Astrocyte (in vitro differentiated cells and primary cell): ENCODE measurements at regions not wholly inside any gene's neighbourhood (a gene's known extent, or its start where the extent isn't known, plus 50 kb on each side); places are given as distances from the start of the nearest gene placed in this dataset.

Experiments used
- DNase-seq: peaks from one replicate; pipeline ENCODE4 v3.0.0-alpha.2; 2010; ENCODE audit warnings: low read depth
- FAIRE-seq: peaks from 2 replicates; lab custom pipeline; 2011; peaks lifted over from hg19 to GRCh38; lab: Jason Lieb, UNC
- H2AFZ ChIP-seq: 2 replicates; pipeline ENCODE4 v1.6.0; 2012; ENCODE audit warnings: low read depth, low read length, inconsistent platforms
- H3K27ac ChIP-seq: 2 replicates; pipeline ENCODE4 v1.5.1; 2011; ENCODE audit warnings: low read depth, low read length, inconsistent platforms
- H3K27me3 ChIP-seq: 2 replicates; pipeline ENCODE4 v1.6.0; 2011; ENCODE audit warnings: low read length, inconsistent platforms; ENCODE audit not compliant: insufficient read depth
- H3K36me3 ChIP-seq: 2 replicates; pipeline ENCODE4 v1.5.1; 2011; ENCODE audit warnings: low read length, inconsistent platforms; ENCODE audit not compliant: insufficient read depth
- H3K4me1 ChIP-seq: 2 replicates; pipeline ENCODE4 v1.5.1; 2011; ENCODE audit warnings: low read length, inconsistent platforms; ENCODE audit not compliant: insufficient read depth
- H3K4me2 ChIP-seq: 2 replicates; pipeline ENCODE4 v1.6.0; 2012; ENCODE audit warnings: low read length, inconsistent platforms
- H3K4me3 ChIP-seq: 2 replicates; pipeline ENCODE4 v1.5.1; 2011; ENCODE audit warnings: low read depth, mild to moderate bottlenecking, low read length, inconsistent platforms; ENCODE audit not compliant: insufficient read depth
- H3K79me2 ChIP-seq: 2 replicates; pipeline ENCODE4 v1.6.0; 2012; ENCODE audit warnings: mild to moderate bottlenecking, low read length, inconsistent platforms; ENCODE audit not compliant: insufficient read depth
- H3K9ac ChIP-seq: 2 replicates; pipeline ENCODE4 v1.6.0; 2012; ENCODE audit warnings: mild to moderate bottlenecking, low read length, inconsistent platforms
- H3K9me3 ChIP-seq: 2 replicates; pipeline ENCODE4 v1.5.1; 2012; ENCODE audit warnings: low read depth, mild to moderate bottlenecking, low read length, inconsistent platforms; ENCODE audit not compliant: insufficient read depth
- H4K20me1 ChIP-seq: 2 replicates; pipeline ENCODE4 v1.6.0; 2012; ENCODE audit warnings: low read length, inconsistent platforms; ENCODE audit not compliant: insufficient read depth
- H3K27ac Mint-ChIP-seq: one replicate; pipeline ENCODE4 v1.8.0; 2021; ENCODE audit warnings: mild to moderate bottlenecking, mixed read lengths; ENCODE audit not compliant: unreplicated experiment
- H3K27me3 Mint-ChIP-seq: one replicate; pipeline ENCODE4 v1.8.0; 2021; ENCODE audit warnings: low read depth, mixed read lengths; ENCODE audit not compliant: unreplicated experiment
- H3K36me3 Mint-ChIP-seq: one replicate; pipeline ENCODE4 v1.8.0; 2021; ENCODE audit warnings: low read depth, mixed read lengths; ENCODE audit not compliant: unreplicated experiment
- H3K4me1 Mint-ChIP-seq: one replicate; pipeline ENCODE4 v1.8.0; 2021; ENCODE audit warnings: low read depth, mixed read lengths; ENCODE audit not compliant: unreplicated experiment
- H3K4me3 Mint-ChIP-seq: one replicate; pipeline ENCODE4 v1.8.0; 2021; ENCODE audit warnings: mild to moderate bottlenecking, moderate library complexity, mixed read lengths; ENCODE audit not compliant: unreplicated experiment
- H3K9me3 Mint-ChIP-seq: one replicate; pipeline ENCODE4 v1.8.0; 2021; ENCODE audit warnings: mild to moderate bottlenecking, mixed read lengths; ENCODE audit not compliant: unreplicated experiment
- CTCF ChIP-seq: IDR thresholded peaks from 2 replicates; pipeline ENCODE4 v1.5.1; 2011; ENCODE audit warnings: low read depth, mild to moderate bottlenecking, inconsistent platforms, low read length, moderate library complexity; ENCODE audit not compliant: insufficient read depth
- EZH2 ChIP-seq: IDR thresholded peaks from 2 replicates; pipeline ENCODE4 v1.6.1; 2012; ENCODE audit warnings: mild to moderate bottlenecking, low read length, inconsistent platforms; ENCODE audit not compliant: insufficient read depth

GRCh38 chr13:31522396-31522795, 216.9 kb upstream of the RXFP2 start:
- H2AFZ ChIP-seq = no peak overlapping the region
- no peak overlapping the region for H3K4me2 ChIP-seq
- H3K79me2 ChIP-seq = no peaks in the 10 kb centered on the region
- peaks cover 4% of the 10 kb centered on the region for H3K9me3 Mint-ChIP-seq
- no peak for DNase-seq
- H4K20me1 ChIP-seq = no peaks in the 10 kb centered on the region
- peaks cover 4% of the 10 kb centered on the region for H3K27me3 ChIP-seq
- H3K4me3 Mint-ChIP-seq = no peak overlapping the region
- no peaks in the 10 kb centered on the region for H3K4me1 ChIP-seq
- H3K4me3 ChIP-seq = no peak overlapping the region
- no peaks in the 10 kb centered on the region for H3K36me3 Mint-ChIP-seq
- TF ChIP-seq CTCF (no peak), EZH2 (no peak)
- no peak overlapping the region for H3K9ac ChIP-seq
- H3K27me3 Mint-ChIP-seq = peaks cover 2% of the 10 kb centered on the region
- no peaks in the 10 kb centered on the region for H3K36me3 ChIP-seq
- H3K9me3 ChIP-seq = no peaks in the 10 kb centered on the region
- no peak for FAIRE-seq
- peaks cover 7% of the 10 kb centered on the region for H3K4me1 Mint-ChIP-seq
- H3K27ac Mint-ChIP-seq = no peak overlapping the region
- no peak overlapping the region for H3K27ac ChIP-seq

- TF ChIP-seq EZH2 (no peak), CTCF (no peak)
- Histone ChIP-seq H3K79me2 (no peaks in the 10 kb centered on the region), H3K4me1 (no peaks in the 10 kb centered on the region), H4K20me1 (no peaks in the 10 kb centered on the region), H3K4me3 (no peak overlapping the region), H3K4me2 (no peak overlapping the region), H2AFZ (no peak overlapping the region), H3K9ac (no peak overlapping the region), H3K36me3 (no peaks in the 10 kb centered on the region), H3K27ac (no peak overlapping the region), H3K27me3 (no peaks in the 10 kb centered on the region), H3K9me3 (no peaks in the 10 kb centered on the region)
- peaks cover 4% of the 10 kb centered on the region for H3K9me3 Mint-ChIP-seq
- peaks cover 7% of the 10 kb centered on the region for H3K27me3 Mint-ChIP-seq
- H3K27ac Mint-ChIP-seq = no peak overlapping the region
- DNase-seq (no peak), FAIRE-seq (no peak)
- peaks cover under 1% of the 10 kb centered on the region for H3K4me1 Mint-ChIP-seq
- H3K36me3 Mint-ChIP-seq = no peaks in the 10 kb centered on the region
- no peak overlapping the region for H3K4me3 Mint-ChIP-seq
Observed at GRCh38 chr13:31528176-31528575, 211.2 kb upstream of the RXFP2 start.

GRCh38 chr13:31528758-31529157, 210.6 kb upstream of the RXFP2 start:
- Mint-ChIP-seq H3K4me1 (peaks cover 1% of the 10 kb centered on the region), H3K4me3 (no peak overlapping the region), H3K27me3 (peaks cover 7% of the 10 kb centered on the region), H3K36me3 (no peaks in the 10 kb centered on the region), H3K27ac (no peak overlapping the region), H3K9me3 (peaks cover 4% of the 10 kb centered on the region)
- no peaks in the 10 kb centered on the region for H3K79me2 ChIP-seq
- no peak overlapping the region for H3K4me3 ChIP-seq
- DNase-seq (no peak), FAIRE-seq (no peak)
- no peak overlapping the region for H2AFZ ChIP-seq
- TF ChIP-seq CTCF = no peak
- TF ChIP-seq EZH2 = no peak
- no peaks in the 10 kb centered on the region for H4K20me1 ChIP-seq
- no peaks in the 10 kb centered on the region for H3K27me3 ChIP-seq
- no peak overlapping the region for H3K9ac ChIP-seq
- H3K36me3 ChIP-seq = no peaks in the 10 kb centered on the region
- H3K9me3 ChIP-seq = no peaks in the 10 kb centered on the region
- H3K4me2 ChIP-seq = no peak overlapping the region
- H3K4me1 ChIP-seq = no peaks in the 10 kb centered on the region
- no peak overlapping the region for H3K27ac ChIP-seq
